Lower leg skin (tissue), 4 donors: ENCODE measurements at regions not wholly inside any gene's neighbourhood (a gene's known extent, or its start where the extent isn't known, plus 50 kb on each side); places are given as distances from the start of the nearest gene placed in this dataset.

Experiments
- DNase-seq, 2 donors: peaks; one replicate each; pipeline ENCODE4 v3.0.0-alpha.2; 2019; ENCODE audit warnings: low spot score in 2 of 2
- H3K4me3 ChIP-seq: fragments of 200-600 bp; sonication (generic); 2 replicates; pipeline ENCODE4 v1.5.1; 2017; ENCODE audit warnings: mild to moderate bottlenecking, low read depth; ENCODE audit not compliant: poor library complexity, severe bottlenecking
- CTCF ChIP-seq, 3 donors: fragments of 450-650 bp; IDR thresholded peaks; one replicate each; pipeline ENCODE4 v1.5.1; 2016; ENCODE audit warnings: antibody characterized with exemption in 3 of 3, mild to moderate bottlenecking in 3 of 3, moderate library complexity in 2 of 3
- POLR2A ChIP-seq, 2 donors: fragments of 450-650 bp; IDR thresholded peaks; one replicate each; pipeline ENCODE4 v1.6.1; 2016 to 2017; ENCODE audit warnings: antibody characterized with exemption in 2 of 2, mild to moderate bottlenecking in 1 of 2, moderate library complexity in 1 of 2
- WGBS, 2 donors: methylation state at CpG; one replicate each; pipeline ENCODE4 v1.1.5; 2018; 5-methylcytosine and 5-hydroxymethylcytosine counted together
- intact Hi-C: fragments of 100-400 bp; cut with DNase I; formaldehyde crosslinking; loops from one replicate; pipeline ENCODE4 v1.15.0; 2023; ENCODE audit warnings: low total_unique reads

GRCh38 chr1:227428803-227429202, 110.5 kb upstream of the CDC42BPA start:
- intact Hi-C loops: no loop called here
- DNase-seq: no peak
- TF ChIP-seq CTCF (IDR thresholded peaks at IDR 0.05): no peak
- no peak for TF ChIP-seq POLR2A (IDR thresholded peaks at IDR 0.05)
- WGBS, 2 donors: 38 to 49% methylated on average over 4 of the region's 4 CpGs
- no peak overlapping the region for H3K4me3 ChIP-seq

- TF ChIP-seq CTCF (IDR thresholded peaks at IDR 0.05) (no peak), POLR2A (IDR thresholded peaks at IDR 0.05) (no peak)
- DNase-seq: no peak
- no peak overlapping the region for H3K4me3 ChIP-seq
- WGBS, 2 donors: 73 to 78% methylated on average over 1 of the region's 1 CpG
- intact Hi-C loops: no loop called here
These were observed 109.1 kb upstream of the CDC42BPA start for GRCh38 chr1:227427411-227427810.

GRCh38 chr1:227424953-227425352, 106.7 kb upstream of the CDC42BPA start:
- no peak overlapping the region for H3K4me3 ChIP-seq
- DNase-seq: no peak
- WGBS, 2 donors: 88 to 90% methylated on average over 7 of the region's 7 CpGs
- TF ChIP-seq CTCF (IDR thresholded peaks at IDR 0.05) (no peak), POLR2A (IDR thresholded peaks at IDR 0.05) (no peak)
- intact Hi-C loops: no loop called here

GRCh38 chr1:227424159-227424680, 105.9 kb upstream of the CDC42BPA start:
- no peak for TF ChIP-seq POLR2A (IDR thresholded peaks at IDR 0.05)
- no peak for DNase-seq
- H3K4me3 ChIP-seq: no peak overlapping the region
- WGBS, 2 donors: 71 to 73% methylated on average over 7 of the region's 7 CpGs
- intact Hi-C loops: no loop called here

DNA sequence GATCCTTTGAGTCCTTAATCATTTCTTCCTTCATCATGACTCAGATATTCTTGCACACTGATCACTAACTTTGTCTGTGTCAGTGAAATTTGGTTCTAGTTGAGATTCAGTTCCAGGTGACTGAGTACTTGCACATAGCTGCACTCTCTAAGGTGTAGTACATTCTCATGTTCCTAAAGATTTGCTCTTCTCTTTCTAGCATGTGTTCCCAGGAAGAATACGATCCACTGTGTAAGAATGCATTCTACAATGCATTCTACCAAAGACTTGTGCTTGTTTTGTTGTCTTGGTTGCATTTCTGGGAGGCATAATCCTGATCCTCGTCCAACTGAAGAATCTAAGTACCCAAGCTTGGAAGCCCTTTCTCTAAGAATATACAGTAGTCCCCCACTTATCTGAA, 104.3 kb upstream of the CDC42BPA start:
- no peak for TF ChIP-seq POLR2A (IDR thresholded peaks at IDR 0.05)
- no peak for TF ChIP-seq CTCF (IDR thresholded peaks at IDR 0.05)
- intact Hi-C loops: no loop called here

GRCh38 chr1:227420147-227420546, 101.9 kb upstream of the CDC42BPA start:
- WGBS, 2 donors: 91% methylated on average over 5 of the region's 5 CpGs
- no peak for DNase-seq
- TF ChIP-seq POLR2A (IDR thresholded peaks at IDR 0.05) (no peak), CTCF (IDR thresholded peaks at IDR 0.05) (no peak)
- intact Hi-C loops: no loop called here
- no peak overlapping the region for H3K4me3 ChIP-seq

More for the DNA sequence above, 104.3 kb upstream of the CDC42BPA start:
- DNase-seq: no peak
- no peak overlapping the region for H3K4me3 ChIP-seq
- 84 to 91% methylated on average over 2 of the region's 2 CpGs for WGBS, 2 donors
